Psoas muscle (tissue), 7 donors: ENCODE measurements at regions not wholly inside any gene's neighbourhood (a gene's known extent, or its start where the extent isn't known, plus 50 kb on each side); places are given as distances from the start of the nearest gene placed in this dataset.

ENCODE experiments used
- ATAC-seq, 4 donors: fragments of 200-7000 bp; cut with Tn5 transposase; one replicate each; pipeline ENCODE4 v1.9.1; 2020; ENCODE audit warnings: moderate library complexity in 3 of 4, mild to moderate bottlenecking in 2 of 4
- DNase-seq, 2 donors: peaks; one replicate each; pipeline ENCODE4 v3.0.0-alpha.2; 2020
- H3K27ac ChIP-seq: fragments of 200-600 bp; one replicate; pipeline ENCODE4 v1.8.0; 2022
- H3K27me3 ChIP-seq, 3 donors: fragments of 200-600 bp in 1 of 3; one replicate each; pipeline versions ENCODE4 v1.6.1 to v1.8.0; 2013 to 2022; ENCODE audit warnings: low read length in 2 of 3, mild to moderate bottlenecking in 2 of 3, moderate library complexity in 1 of 3; ENCODE audit not compliant: insufficient read depth in 3 of 3
- H3K36me3 ChIP-seq, 2 donors: fragments of 200-600 bp in 1 of 2; one replicate each; pipeline versions ENCODE4 v1.6.1 to v1.8.0; 2013 to 2022; ENCODE audit warnings: low read depth in 1 of 2, mild to moderate bottlenecking in 1 of 2, moderate library complexity in 1 of 2; ENCODE audit not compliant: insufficient read depth in 1 of 2
- H3K4me1 ChIP-seq: fragments of 200-600 bp; one replicate; pipeline ENCODE4 v1.8.0; 2022
- H3K4me3 ChIP-seq: fragments of 200-600 bp; one replicate; pipeline ENCODE4 v1.8.0; 2022; ENCODE audit warnings: mild to moderate bottlenecking
- H3K9me3 ChIP-seq: fragments of 200-600 bp; one replicate; pipeline ENCODE4 v1.8.0; 2022
- CTCF ChIP-seq: fragments of 200-600 bp; IDR thresholded peaks from one replicate; pipeline ENCODE4 v1.8.0; 2022; ENCODE audit warnings: antibody characterized with exemption
- WGBS, 3 donors: extraction: QIAGEN DNeasy Blood & Tissue Kit; methylation state at CpG; one replicate each; pipeline versions ENCODE4 v1.1.6 to v1.1.7; 2013; 5-methylcytosine and 5-hydroxymethylcytosine counted together
- intact Hi-C, 2 donors: fragments of 100-400 bp; cut with DNase I; formaldehyde crosslinking; loops; one replicate each; pipeline versions ENCODE4 v1.11.0 to v1.14.2; 2022
- donor health status: healthy with polysubstance abuse.
- donor health status: DM: no; HTN: no; CAD: no; lungs with moderate emphysema.
- donor health status: Bipolar disorder and iron deficiency.
- donor health status: healthy.
- donor health status: DM: yes; HTN: yes; CAD: no.
- donor health status: DM: no; HTN: no; CAD: no.
- donor health status: DM: yes; HTN: yes; CAD: no.

GRCh38 chr18:38237796-38238195 lies 672.2 kb upstream of the CELF4 start:
- Histone ChIP-seq H3K36me3 (no peaks in the 10 kb centered on the region), H3K9me3 (no peaks in the 10 kb centered on the region), H3K27me3 (no peaks in the 10 kb centered on the region), H3K4me1 (no peaks in the 10 kb centered on the region), H3K4me3 (no peak overlapping the region), H3K27ac (no peak overlapping the region)
- ATAC-seq (no peak), DNase-seq (no peak)
- no peak for TF ChIP-seq CTCF
- intact Hi-C loops: no loop called here
- 63 to 80% (median 71%) methylated on average over 1 of the region's 1 CpG for WGBS, 3 donors

- TF ChIP-seq CTCF: no peak
- Histone ChIP-seq H3K36me3 (no peaks in the 10 kb centered on the region), H3K27ac (no peak overlapping the region), H3K9me3 (no peaks in the 10 kb centered on the region), H3K4me1 (no peaks in the 10 kb centered on the region), H3K4me3 (no peak overlapping the region), H3K27me3 (no peaks in the 10 kb centered on the region)
- 69 to 75% (median 73%) methylated on average over 7 of the region's 7 CpGs for WGBS, 3 donors
- intact Hi-C loops: no loop called here
- no peak for ATAC-seq
- DNase-seq: no peak
Measured at GRCh38 chr18:38221476-38222100, 656.0 kb upstream of the CELF4 start.

- Histone ChIP-seq H3K9me3 (no peaks in the 10 kb centered on the region), H3K36me3 (no peaks in the 10 kb centered on the region), H3K27me3 (no peaks in the 10 kb centered on the region), H3K4me3 (no peak overlapping the region), H3K4me1 (no peaks in the 10 kb centered on the region), H3K27ac (no peak overlapping the region)
- 25 to 46% (median 37%) methylated on average over 1 of the region's 1 CpG for WGBS, 3 donors
- intact Hi-C loops: no loop called here
- TF ChIP-seq CTCF: no peak
- no peak for ATAC-seq
- DNase-seq: no peak
Measured at GRCh38 chr18:38198956-38199355, 633.4 kb upstream of the CELF4 start.

- H3K36me3 ChIP-seq: no peaks in the 10 kb centered on the region
- WGBS, 3 donors: 78 to 87% (median 83%) methylated on average over 1 of the region's 1 CpG
- H3K9me3 ChIP-seq: no peaks in the 10 kb centered on the region
- no peak for ATAC-seq
- no peaks in the 10 kb centered on the region for H3K27me3 ChIP-seq
- intact Hi-C loops: no loop called here
- H3K4me3 ChIP-seq: no peak overlapping the region
- no peak for DNase-seq
- no peaks in the 10 kb centered on the region for H3K4me1 ChIP-seq
- no peak for TF ChIP-seq CTCF
- no peak overlapping the region for H3K27ac ChIP-seq
Measured at GRCh38 chr18:38198526-38198925, 632.9 kb upstream of the CELF4 start.

- intact Hi-C loops: no loop called here
- Histone ChIP-seq H3K27me3 (no peaks in the 10 kb centered on the region), H3K4me3 (no peak overlapping the region), H3K4me1 (no peaks in the 10 kb centered on the region), H3K9me3 (no peaks in the 10 kb centered on the region), H3K36me3 (no peaks in the 10 kb centered on the region), H3K27ac (no peak overlapping the region)
- no peak for TF ChIP-seq CTCF
- 60 to 80% (median 76%) methylated on average over 1 of the region's 1 CpG for WGBS, 3 donors
- no peak for DNase-seq
- ATAC-seq: no peak
Measured at GRCh38 chr18:38186491-38186890, 620.9 kb upstream of the CELF4 start.
